Psoas muscle (tissue), 7 donors: ENCODE measurements at regions not wholly inside any gene's neighbourhood (a gene's known extent, or its start where the extent isn't known, plus 50 kb on each side); places are given as distances from the start of the nearest gene placed in this dataset.

Experiments used
- ATAC-seq, 4 donors: fragments of 200-7000 bp; cut with Tn5 transposase; one replicate each; pipeline ENCODE4 v1.9.1; 2020; ENCODE audit warnings: moderate library complexity in 3 of 4, mild to moderate bottlenecking in 2 of 4
- DNase-seq, 2 donors: peaks; one replicate each; pipeline ENCODE4 v3.0.0-alpha.2; 2020
- H3K27ac ChIP-seq: fragments of 200-600 bp; one replicate; pipeline ENCODE4 v1.8.0; 2022
- H3K27me3 ChIP-seq, 3 donors: fragments of 200-600 bp in 1 of 3; one replicate each; pipeline versions ENCODE4 v1.6.1 to v1.8.0; 2013 to 2022; ENCODE audit warnings: low read length in 2 of 3, mild to moderate bottlenecking in 2 of 3, moderate library complexity in 1 of 3; ENCODE audit not compliant: insufficient read depth in 3 of 3
- H3K36me3 ChIP-seq, 2 donors: fragments of 200-600 bp in 1 of 2; one replicate each; pipeline versions ENCODE4 v1.6.1 to v1.8.0; 2013 to 2022; ENCODE audit warnings: low read depth in 1 of 2, mild to moderate bottlenecking in 1 of 2, moderate library complexity in 1 of 2; ENCODE audit not compliant: insufficient read depth in 1 of 2
- H3K4me1 ChIP-seq: fragments of 200-600 bp; one replicate; pipeline ENCODE4 v1.8.0; 2022
- H3K4me3 ChIP-seq: fragments of 200-600 bp; one replicate; pipeline ENCODE4 v1.8.0; 2022; ENCODE audit warnings: mild to moderate bottlenecking
- H3K9me3 ChIP-seq: fragments of 200-600 bp; one replicate; pipeline ENCODE4 v1.8.0; 2022
- whole genome bisulfite sequencing, 3 donors: extraction: QIAGEN DNeasy Blood & Tissue Kit; methylation state at CpG; one replicate each; pipeline versions ENCODE4 v1.1.6 to v1.1.7; 2013; 5-methylcytosine and 5-hydroxymethylcytosine counted together
- intact Hi-C, 2 donors: fragments of 100-400 bp; cut with DNase I; formaldehyde crosslinking; loops; one replicate each; pipeline versions ENCODE4 v1.11.0 to v1.14.2; 2022
- TF ChIP-seq, protein P1 (sequence below): fragments of 200-600 bp; IDR thresholded peaks from one replicate; pipeline ENCODE4 v1.8.0; 2022; ENCODE audit warnings: antibody characterized with exemption
- donor health status: healthy with polysubstance abuse.
- donor health status: DM: no; HTN: no; CAD: no; lungs with moderate emphysema.
- donor health status: Bipolar disorder and iron deficiency.
- donor health status: healthy.
- donor health status: DM: yes; HTN: yes; CAD: no.
- donor health status: DM: no; HTN: no; CAD: no.
- donor health status: DM: yes; HTN: yes; CAD: no.

- TF ChIP-seq, protein P1, sequence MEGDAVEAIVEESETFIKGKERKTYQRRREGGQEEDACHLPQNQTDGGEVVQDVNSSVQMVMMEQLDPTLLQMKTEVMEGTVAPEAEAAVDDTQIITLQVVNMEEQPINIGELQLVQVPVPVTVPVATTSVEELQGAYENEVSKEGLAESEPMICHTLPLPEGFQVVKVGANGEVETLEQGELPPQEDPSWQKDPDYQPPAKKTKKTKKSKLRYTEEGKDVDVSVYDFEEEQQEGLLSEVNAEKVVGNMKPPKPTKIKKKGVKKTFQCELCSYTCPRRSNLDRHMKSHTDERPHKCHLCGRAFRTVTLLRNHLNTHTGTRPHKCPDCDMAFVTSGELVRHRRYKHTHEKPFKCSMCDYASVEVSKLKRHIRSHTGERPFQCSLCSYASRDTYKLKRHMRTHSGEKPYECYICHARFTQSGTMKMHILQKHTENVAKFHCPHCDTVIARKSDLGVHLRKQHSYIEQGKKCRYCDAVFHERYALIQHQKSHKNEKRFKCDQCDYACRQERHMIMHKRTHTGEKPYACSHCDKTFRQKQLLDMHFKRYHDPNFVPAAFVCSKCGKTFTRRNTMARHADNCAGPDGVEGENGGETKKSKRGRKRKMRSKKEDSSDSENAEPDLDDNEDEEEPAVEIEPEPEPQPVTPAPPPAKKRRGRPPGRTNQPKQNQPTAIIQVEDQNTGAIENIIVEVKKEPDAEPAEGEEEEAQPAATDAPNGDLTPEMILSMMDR = no peak
- intact Hi-C loops = no loop called here
- Histone ChIP-seq H3K4me3 (no peak overlapping the region), H3K36me3 (no peaks in the 10 kb centered on the region), H3K9me3 (no peaks in the 10 kb centered on the region), H3K4me1 (no peaks in the 10 kb centered on the region), H3K27me3 (no peaks in the 10 kb centered on the region), H3K27ac (no peak overlapping the region)
- 74 to 78% (median 75%) methylated on average over 6 of the region's 6 CpGs for WGBS, 3 donors
- DNase-seq = no peak
- no peak for ATAC-seq
Observed at GRCh38 chr10:108597031-108597430, 1326.3 kb downstream of the XPNPEP1 start.

DNA sequence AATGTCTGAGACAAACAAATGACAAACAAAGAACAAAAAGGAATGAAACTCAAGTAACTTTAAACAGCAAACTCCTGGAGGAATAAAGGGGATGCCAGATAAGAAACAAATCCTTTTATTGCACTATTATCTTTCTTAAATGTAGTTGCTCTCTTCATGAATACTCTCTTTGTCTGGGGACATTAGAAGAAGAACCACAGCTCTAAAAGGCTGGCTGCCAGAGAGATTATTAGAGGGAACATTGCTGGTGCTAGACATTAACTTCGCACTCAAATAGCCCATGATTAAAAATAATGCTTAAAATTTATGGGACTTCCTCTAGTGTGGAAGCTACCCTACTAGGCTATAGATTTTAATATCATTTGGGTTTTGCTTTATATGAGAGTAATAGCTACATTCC, 1330.4 kb downstream of the XPNPEP1 start:
- TF ChIP-seq, protein P1 = no peak
- DNase-seq (no peak), ATAC-seq (no peak)

DNA sequence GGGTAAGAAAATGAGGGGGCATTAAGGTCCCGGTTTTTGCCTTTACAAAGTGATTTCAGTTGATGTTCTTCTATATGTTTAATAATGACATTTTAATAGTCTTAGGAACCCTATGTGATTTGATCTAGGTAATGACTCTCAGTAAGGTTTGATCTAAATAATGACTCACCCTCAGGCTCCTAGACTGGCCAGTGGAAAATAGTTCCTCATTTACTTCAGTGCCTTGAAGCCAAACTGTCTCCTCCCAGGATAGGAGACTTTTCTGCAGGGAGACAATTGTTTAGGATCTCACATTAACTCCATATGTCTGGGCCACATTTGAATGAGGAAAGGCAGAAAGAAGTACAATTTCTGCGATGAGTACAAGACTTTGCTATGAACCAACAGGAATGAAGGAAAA, 1331.9 kb downstream of the XPNPEP1 start:
- Histone ChIP-seq H3K27me3 (no peaks in the 10 kb centered on the region), H3K4me1 (no peaks in the 10 kb centered on the region), H3K27ac (no peak overlapping the region), H3K36me3 (no peaks in the 10 kb centered on the region), H3K4me3 (no peak overlapping the region), H3K9me3 (no peaks in the 10 kb centered on the region)
- TF ChIP-seq, protein P1 = no peak
- intact Hi-C loops = no loop called here
- DNase-seq (no peak), ATAC-seq (no peak)
- 79 to 91% (median 80%) methylated on average over 2 of the region's 2 CpGs for WGBS, 3 donors

More for the DNA sequence above, 1330.4 kb downstream of the XPNPEP1 start:
- Histone ChIP-seq H3K27me3 (no peaks in the 10 kb centered on the region), H3K36me3 (no peaks in the 10 kb centered on the region), H3K27ac (no peak overlapping the region), H3K9me3 (no peaks in the 10 kb centered on the region), H3K4me3 (no peak overlapping the region), H3K4me1 (no peaks in the 10 kb centered on the region)
- intact Hi-C loops = no loop called here
- 42 to 67% (median 45%) methylated on average over 1 of the region's 1 CpG for WGBS, 3 donors

DNA sequence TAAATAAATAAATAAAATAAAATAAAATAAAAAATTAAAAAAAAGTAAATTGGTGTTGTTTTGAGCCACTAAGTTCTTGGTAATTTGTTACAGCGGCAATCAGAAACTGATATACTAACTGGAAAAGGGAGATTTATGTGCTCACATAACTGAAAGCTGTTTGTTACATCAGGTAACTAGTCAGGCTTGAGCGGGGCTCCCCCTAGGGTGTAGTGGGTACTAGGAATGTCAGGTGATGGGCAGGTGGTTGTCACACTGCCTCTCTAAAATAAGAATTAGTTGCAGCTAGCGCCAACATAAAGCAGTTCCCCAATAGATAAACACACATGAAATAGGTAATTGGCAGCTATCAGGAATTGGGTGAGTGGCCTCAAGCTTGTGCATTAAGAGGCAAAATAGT, 1336.9 kb downstream of the XPNPEP1 start:
- Histone ChIP-seq H3K36me3 (no peaks in the 10 kb centered on the region), H3K27ac (no peak overlapping the region), H3K4me1 (no peaks in the 10 kb centered on the region), H3K4me3 (no peak overlapping the region), H3K27me3 (no peaks in the 10 kb centered on the region), H3K9me3 (no peaks in the 10 kb centered on the region)
- WGBS, 3 donors = 85 to 87% (median 87%) methylated on average over 3 of the region's 3 CpGs
- intact Hi-C loops = no loop called here
- TF ChIP-seq, protein P1 = no peak
- ATAC-seq (no peak), DNase-seq (no peak)

GRCh38 chr10:108583877-108584276, 1339.4 kb downstream of the XPNPEP1 start:
- DNase-seq (no peak), ATAC-seq (no peak)
- H3K9me3 ChIP-seq = no peaks in the 10 kb centered on the region
- WGBS, 3 donors = 7 to 21% (median 19%) methylated on average over 1 of the region's 1 CpG
- no peak overlapping the region for H3K27ac ChIP-seq
- H3K4me1 ChIP-seq = no peaks in the 10 kb centered on the region
- TF ChIP-seq, protein P1 = no peak
- H3K4me3 ChIP-seq = no peak overlapping the region
- H3K36me3 ChIP-seq = no peaks in the 10 kb centered on the region
- intact Hi-C loops = no loop called here
- H3K27me3 ChIP-seq = no peaks in the 10 kb centered on the region
